ENCODE measurements at regions not wholly inside any gene's neighbourhood (a gene's known extent, or its start where the extent isn't known, plus 50 kb on each side); places are given as distances from the start of the nearest gene placed in this dataset.

DNA sequence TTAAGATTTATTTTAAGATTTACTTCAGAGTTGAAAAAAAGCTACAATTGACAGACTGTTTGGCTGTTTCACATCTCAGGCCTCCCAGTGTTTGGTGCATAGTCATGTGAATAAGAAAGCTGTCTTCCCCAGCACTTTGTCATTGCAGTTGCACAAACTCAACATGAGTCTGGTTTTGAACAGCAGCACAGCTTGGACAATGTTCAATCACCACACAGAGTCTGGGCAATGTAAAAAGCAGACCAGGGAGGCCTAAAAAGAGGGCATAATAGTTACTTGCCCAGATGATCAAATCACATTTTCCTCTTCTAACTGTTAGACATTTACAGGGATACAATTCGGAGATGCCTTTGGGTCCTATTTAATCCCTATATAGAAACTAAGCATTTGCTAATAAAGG lies 1055.0 kb downstream of the RPA4 start:
- TF ChIP-seq, protein P1, sequence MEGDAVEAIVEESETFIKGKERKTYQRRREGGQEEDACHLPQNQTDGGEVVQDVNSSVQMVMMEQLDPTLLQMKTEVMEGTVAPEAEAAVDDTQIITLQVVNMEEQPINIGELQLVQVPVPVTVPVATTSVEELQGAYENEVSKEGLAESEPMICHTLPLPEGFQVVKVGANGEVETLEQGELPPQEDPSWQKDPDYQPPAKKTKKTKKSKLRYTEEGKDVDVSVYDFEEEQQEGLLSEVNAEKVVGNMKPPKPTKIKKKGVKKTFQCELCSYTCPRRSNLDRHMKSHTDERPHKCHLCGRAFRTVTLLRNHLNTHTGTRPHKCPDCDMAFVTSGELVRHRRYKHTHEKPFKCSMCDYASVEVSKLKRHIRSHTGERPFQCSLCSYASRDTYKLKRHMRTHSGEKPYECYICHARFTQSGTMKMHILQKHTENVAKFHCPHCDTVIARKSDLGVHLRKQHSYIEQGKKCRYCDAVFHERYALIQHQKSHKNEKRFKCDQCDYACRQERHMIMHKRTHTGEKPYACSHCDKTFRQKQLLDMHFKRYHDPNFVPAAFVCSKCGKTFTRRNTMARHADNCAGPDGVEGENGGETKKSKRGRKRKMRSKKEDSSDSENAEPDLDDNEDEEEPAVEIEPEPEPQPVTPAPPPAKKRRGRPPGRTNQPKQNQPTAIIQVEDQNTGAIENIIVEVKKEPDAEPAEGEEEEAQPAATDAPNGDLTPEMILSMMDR (IDR thresholded peaks at IDR 0.05) = no peak
- TF ChIP-seq, protein P2, sequence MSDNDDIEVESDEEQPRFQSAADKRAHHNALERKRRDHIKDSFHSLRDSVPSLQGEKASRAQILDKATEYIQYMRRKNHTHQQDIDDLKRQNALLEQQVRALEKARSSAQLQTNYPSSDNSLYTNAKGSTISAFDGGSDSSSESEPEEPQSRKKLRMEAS (CRISPR knock-in tag; IDR thresholded peaks at IDR 0.05) = no peak
- TF ChIP-seq SP1 (CRISPR knock-in tag; conservative IDR thresholded peaks at IDR 0.05) = no peak
- TF ChIP-seq MXD4 (CRISPR knock-in tag; IDR thresholded peaks at IDR 0.05; ENCODE audit: borderline replicate concordance) = no peak
- TF ChIP-seq, protein P3, sequence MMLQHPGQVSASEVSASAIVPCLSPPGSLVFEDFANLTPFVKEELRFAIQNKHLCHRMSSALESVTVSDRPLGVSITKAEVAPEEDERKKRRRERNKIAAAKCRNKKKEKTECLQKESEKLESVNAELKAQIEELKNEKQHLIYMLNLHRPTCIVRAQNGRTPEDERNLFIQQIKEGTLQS (CRISPR knock-in tag; conservative IDR thresholded peaks at IDR 0.05) = no peak
- TF ChIP-seq, protein P4, sequence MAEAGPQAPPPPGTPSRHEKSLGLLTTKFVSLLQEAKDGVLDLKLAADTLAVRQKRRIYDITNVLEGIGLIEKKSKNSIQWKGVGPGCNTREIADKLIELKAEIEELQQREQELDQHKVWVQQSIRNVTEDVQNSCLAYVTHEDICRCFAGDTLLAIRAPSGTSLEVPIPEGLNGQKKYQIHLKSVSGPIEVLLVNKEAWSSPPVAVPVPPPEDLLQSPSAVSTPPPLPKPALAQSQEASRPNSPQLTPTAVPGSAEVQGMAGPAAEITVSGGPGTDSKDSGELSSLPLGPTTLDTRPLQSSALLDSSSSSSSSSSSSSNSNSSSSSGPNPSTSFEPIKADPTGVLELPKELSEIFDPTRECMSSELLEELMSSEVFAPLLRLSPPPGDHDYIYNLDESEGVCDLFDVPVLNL (CRISPR knock-in tag; IDR thresholded peaks at IDR 0.05; ENCODE audit: borderline replicate concordance, low read depth) = no peak
- TF ChIP-seq, protein P5, sequence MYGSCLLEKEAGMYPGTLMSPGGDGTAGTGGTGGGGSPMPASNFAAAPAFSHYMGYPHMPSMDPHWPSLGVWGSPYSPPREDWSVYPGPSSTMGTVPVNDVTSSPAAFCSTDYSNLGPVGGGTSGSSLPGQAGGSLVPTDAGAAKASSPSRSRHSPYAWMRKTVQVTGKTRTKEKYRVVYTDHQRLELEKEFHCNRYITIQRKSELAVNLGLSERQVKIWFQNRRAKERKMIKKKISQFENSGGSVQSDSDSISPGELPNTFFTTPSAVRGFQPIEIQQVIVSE (CRISPR knock-in tag; IDR thresholded peaks at IDR 0.05; ENCODE audit: borderline replicate concordance) = no peak
- TF ChIP-seq, protein P6, sequence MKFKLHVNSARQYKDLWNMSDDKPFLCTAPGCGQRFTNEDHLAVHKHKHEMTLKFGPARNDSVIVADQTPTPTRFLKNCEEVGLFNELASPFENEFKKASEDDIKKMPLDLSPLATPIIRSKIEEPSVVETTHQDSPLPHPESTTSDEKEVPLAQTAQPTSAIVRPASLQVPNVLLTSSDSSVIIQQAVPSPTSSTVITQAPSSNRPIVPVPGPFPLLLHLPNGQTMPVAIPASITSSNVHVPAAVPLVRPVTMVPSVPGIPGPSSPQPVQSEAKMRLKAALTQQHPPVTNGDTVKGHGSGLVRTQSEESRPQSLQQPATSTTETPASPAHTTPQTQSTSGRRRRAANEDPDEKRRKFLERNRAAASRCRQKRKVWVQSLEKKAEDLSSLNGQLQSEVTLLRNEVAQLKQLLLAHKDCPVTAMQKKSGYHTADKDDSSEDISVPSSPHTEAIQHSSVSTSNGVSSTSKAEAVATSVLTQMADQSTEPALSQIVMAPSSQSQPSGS (CRISPR knock-in tag; IDR thresholded peaks at IDR 0.05; ENCODE audit: borderline replicate concordance, low read depth) = no peak
